Parathyroid adenoma (tissue), 2 donors: ENCODE measurements at regions not wholly inside any gene's neighbourhood (a gene's known extent, or its start where the extent isn't known, plus 50 kb on each side); places are given as distances from the start of the nearest gene placed in this dataset.

Experiments
- H2AFZ ChIP-seq: fragments of 300-600 bp; sonication (generic); one replicate; pipeline ENCODE4 v1.7.0; 2017; ENCODE audit warnings: antibody characterized with exemption, mild to moderate bottlenecking
- H3K27ac ChIP-seq: fragments of 300-600 bp; sonication (generic); one replicate; pipeline ENCODE4 v1.7.0; 2017
- H3K27me3 ChIP-seq: fragments of 300-600 bp; sonication (generic); one replicate; pipeline ENCODE4 v1.7.0; 2017; ENCODE audit warnings: low read length; ENCODE audit not compliant: control insufficient read depth, insufficient read depth
- H3K36me3 ChIP-seq: fragments of 300-600 bp; sonication (generic); one replicate; pipeline ENCODE4 v1.7.0; 2017; ENCODE audit warnings: low read length; ENCODE audit not compliant: control insufficient read depth, insufficient read depth
- H3K4me1 ChIP-seq: fragments of 300-600 bp; sonication (generic); one replicate; pipeline ENCODE4 v1.7.0; 2017; ENCODE audit warnings: control low read depth
- H3K4me2 ChIP-seq: fragments of 300-600 bp; sonication (generic); one replicate; pipeline ENCODE4 v1.7.0; 2017; ENCODE audit warnings: low read length
- H3K4me3 ChIP-seq: fragments of 300-600 bp; sonication (generic); one replicate; pipeline ENCODE4 v1.7.0; 2017; ENCODE audit warnings: low read depth, low read length
- H3K79me2 ChIP-seq: fragments of 300-600 bp; sonication (generic); one replicate; pipeline ENCODE4 v1.7.0; 2017; ENCODE audit warnings: control low read depth
- H3K9ac ChIP-seq: fragments of 300-600 bp; sonication (generic); one replicate; pipeline ENCODE4 v1.7.0; 2017; ENCODE audit warnings: mild to moderate bottlenecking
- H3K9me3 ChIP-seq: fragments of 300-600 bp; sonication (generic); one replicate; pipeline ENCODE4 v1.7.0; 2017; ENCODE audit warnings: low read length; ENCODE audit not compliant: control insufficient read depth
- CTCF ChIP-seq: fragments of 300-600 bp; sonication (generic); IDR thresholded peaks from one replicate; pipeline ENCODE4 v1.7.0; 2017; ENCODE audit warnings: antibody characterized with exemption, mild to moderate bottlenecking
- donor health status: primary hyperparathyroidism.

- Histone ChIP-seq H3K36me3 (no peaks in the 10 kb centered on the region), H3K4me1 (no peaks in the 10 kb centered on the region), H3K4me3 (no peak overlapping the region), H3K27ac (no peak overlapping the region), H3K4me2 (no peak overlapping the region), H3K9ac (no peak overlapping the region), H3K27me3 (no peaks in the 10 kb centered on the region), H3K79me2 (no peaks in the 10 kb centered on the region), H3K9me3 (no peaks in the 10 kb centered on the region), H2AFZ (no peak overlapping the region)
- TF ChIP-seq CTCF = no peak
These were observed 533.7 kb upstream of the SALL3 start for GRCh38 chr18:78445880-78446279.

GRCh38 chr18:78447211-78447610 lies 532.4 kb upstream of the SALL3 start:
- H3K27me3 ChIP-seq = no peaks in the 10 kb centered on the region
- no peak overlapping the region for H3K4me3 ChIP-seq
- H3K4me1 ChIP-seq = no peaks in the 10 kb centered on the region
- H3K79me2 ChIP-seq = no peaks in the 10 kb centered on the region
- TF ChIP-seq CTCF = no peak
- no peaks in the 10 kb centered on the region for H3K36me3 ChIP-seq
- H3K4me2 ChIP-seq = no peak overlapping the region
- H3K27ac ChIP-seq = no peak overlapping the region
- no peak overlapping the region for H3K9ac ChIP-seq
- no peaks in the 10 kb centered on the region for H3K9me3 ChIP-seq
- H2AFZ ChIP-seq = no peak overlapping the region

- Histone ChIP-seq H3K36me3 (no peaks in the 10 kb centered on the region), H3K27ac (no peak overlapping the region), H3K4me3 (no peak overlapping the region), H2AFZ (no peak overlapping the region), H3K9me3 (no peaks in the 10 kb centered on the region), H3K4me2 (no peak overlapping the region), H3K27me3 (no peaks in the 10 kb centered on the region), H3K9ac (no peak overlapping the region), H3K79me2 (no peaks in the 10 kb centered on the region), H3K4me1 (no peaks in the 10 kb centered on the region)
- no peak for TF ChIP-seq CTCF
These were observed 531.5 kb upstream of the SALL3 start for GRCh38 chr18:78448106-78448505.

- no peak overlapping the region for H2AFZ ChIP-seq
- H3K4me1 ChIP-seq = no peaks in the 10 kb centered on the region
- H3K9me3 ChIP-seq = no peaks in the 10 kb centered on the region
- H3K79me2 ChIP-seq = no peaks in the 10 kb centered on the region
- TF ChIP-seq CTCF = no peak
- no peak overlapping the region for H3K4me2 ChIP-seq
- H3K27me3 ChIP-seq = no peaks in the 10 kb centered on the region
- no peaks in the 10 kb centered on the region for H3K36me3 ChIP-seq
- H3K4me3 ChIP-seq = no peak overlapping the region
- H3K9ac ChIP-seq = no peak overlapping the region
- no peak overlapping the region for H3K27ac ChIP-seq
These were observed 531.0 kb upstream of the SALL3 start for GRCh38 chr18:78448591-78448990.

- H3K4me2 ChIP-seq = no peak overlapping the region
- no peak for TF ChIP-seq CTCF
- H3K4me1 ChIP-seq = no peaks in the 10 kb centered on the region
- no peak overlapping the region for H3K4me3 ChIP-seq
- no peak overlapping the region for H3K9ac ChIP-seq
- H2AFZ ChIP-seq = no peak overlapping the region
- no peaks in the 10 kb centered on the region for H3K9me3 ChIP-seq
- H3K27me3 ChIP-seq = no peaks in the 10 kb centered on the region
- H3K79me2 ChIP-seq = no peaks in the 10 kb centered on the region
- H3K36me3 ChIP-seq = no peaks in the 10 kb centered on the region
- H3K27ac ChIP-seq = no peak overlapping the region
These were observed 525.4 kb upstream of the SALL3 start for GRCh38 chr18:78454221-78454620.
